Esophagus squamous epithelium (tissue), 5 donors: ENCODE measurements at regions not wholly inside any gene's neighbourhood (a gene's known extent, or its start where the extent isn't known, plus 50 kb on each side); places are given as distances from the start of the nearest gene placed in this dataset.

Source experiments
- DNase-seq: peaks from one replicate; lab custom pipeline; 2025; lab: John Stamatoyannopoulos, UW
- H3K27ac ChIP-seq, 4 donors: fragments of 200-600 bp; sonication (generic); one replicate each; pipeline ENCODE4 v1.5.1; 2016 to 2019; ENCODE audit warnings: mild to moderate bottlenecking in 1 of 4
- H3K27me3 ChIP-seq, 4 donors: fragments of 200-600 bp; sonication (generic); 1 replicate in 3 of 4; 2 replicates in 1 of 4; pipeline versions ENCODE4 v1.5.1 to v1.6.0; 2017 to 2021; ENCODE audit warnings: antibody characterized with exemption in 1 of 4
- H3K36me3 ChIP-seq, 3 donors: fragments of 200-600 bp; sonication (generic); one replicate each; pipeline ENCODE4 v1.5.1; 2016 to 2019
- H3K4me1 ChIP-seq, 3 donors: fragments of 200-600 bp; sonication (generic); one replicate each; pipeline ENCODE4 v1.5.1; 2017 to 2019
- H3K4me3 ChIP-seq, 4 donors: fragments of 200-600 bp; sonication (generic); 1 replicate in 3 of 4; 2 replicates in 1 of 4; pipeline ENCODE4 v1.5.1; 2016 to 2019; ENCODE audit warnings: mild to moderate bottlenecking in 2 of 4, moderate library complexity in 1 of 4
- H3K9me3 ChIP-seq, 3 donors: fragments of 200-600 bp; sonication (generic); one replicate each; pipeline ENCODE4 v1.5.1; 2016 to 2019
- CTCF ChIP-seq, 6 experiments: fragments of 450-650 bp in 4 of 6; fragments of 200-600 bp in 2 of 6; sonication (generic) in 2 of 6; IDR thresholded peaks; one replicate each; pipeline ENCODE4 v1.5.1; 2016 to 2019; ENCODE audit warnings: antibody characterized with exemption in 6 of 6, mild to moderate bottlenecking in 4 of 6, moderate library complexity in 4 of 6
- POLR2A ChIP-seq, 4 donors: fragments of 450-650 bp; IDR thresholded peaks; one replicate each; pipeline ENCODE4 v1.6.1; 2017; ENCODE audit warnings: antibody characterized with exemption in 4 of 4, mild to moderate bottlenecking in 4 of 4, moderate library complexity in 3 of 4
- WGBS, 2 donors: methylation state at CpG; one replicate each; pipeline ENCODE4 v1.1.5; 2018; 5-methylcytosine and 5-hydroxymethylcytosine counted together
- intact Hi-C: fragments of 100-400 bp; cut with DNase I; formaldehyde crosslinking; loops from one replicate; pipeline ENCODE4 v1.15.0; 2022
- donor health status: DM: yes; HTN: yes; CAD: no.

- TF ChIP-seq POLR2A (IDR thresholded peaks at IDR 0.05) (no peak), CTCF (IDR thresholded peaks at IDR 0.05) (no peak)
- H3K4me1 ChIP-seq, result peaks cover 0 to 30% (median 12%) of the 10 kb centered on the region in 3 donors
- DNase-seq, result no peak
- H3K36me3 ChIP-seq, result no peaks in the 10 kb centered on the region
- no peak overlapping the region for H3K27ac ChIP-seq
- H3K27me3 ChIP-seq, result no peaks in the 10 kb centered on the region
- intact Hi-C loops, result no loop called here
- WGBS, 2 donors, result 70 to 72% methylated on average over 6 of the region's 6 CpGs
- no peaks in the 10 kb centered on the region for H3K9me3 ChIP-seq
- H3K4me3 ChIP-seq, result no peak overlapping the region
Measured at GRCh38 chr16:86211800-86212199, 298.5 kb upstream of the FOXF1 start.

- no peaks in the 10 kb centered on the region for H3K27me3 ChIP-seq
- no peak for DNase-seq
- 52 to 64% methylated on average over 11 of the region's 11 CpGs for WGBS, 2 donors
- no peaks in the 10 kb centered on the region for H3K36me3 ChIP-seq
- H3K27ac ChIP-seq, result no peak overlapping the region
- H3K4me1 ChIP-seq, result peaks cover 0 to 30% (median 12%) of the 10 kb centered on the region in 3 donors
- TF ChIP-seq POLR2A (IDR thresholded peaks at IDR 0.05) (no peak), CTCF (IDR thresholded peaks at IDR 0.05) (no peak)
- H3K4me3 ChIP-seq, result no peak overlapping the region
- no peaks in the 10 kb centered on the region for H3K9me3 ChIP-seq
- intact Hi-C loops, result no loop called here
Measured at GRCh38 chr16:86212706-86213436, 297.5 kb upstream of the FOXF1 start.

- Histone ChIP-seq H3K4me3 (no peak overlapping the region), H3K4me1 (peaks cover 0 to 30% (median 12%) of the 10 kb centered on the region in 3 donors), H3K9me3 (no peaks in the 10 kb centered on the region), H3K36me3 (no peaks in the 10 kb centered on the region), H3K27me3 (no peaks in the 10 kb centered on the region), H3K27ac (peak overlapping the region in 3 of 4 donors; percentile 63 to 88 (median 73))
- 56 to 57% methylated on average over 11 to 12 of the region's 12 CpGs for WGBS, 2 donors
- TF ChIP-seq CTCF (IDR thresholded peaks at IDR 0.05), result no peak
- TF ChIP-seq POLR2A (IDR thresholded peaks at IDR 0.05), result no peak
- DNase-seq, result no peak
- intact Hi-C loops, result no loop called here
Measured at GRCh38 chr16:86213437-86214205, 296.7 kb upstream of the FOXF1 start.

- no peaks in the 10 kb centered on the region for H3K9me3 ChIP-seq
- H3K4me1 ChIP-seq, result peaks cover 0 to 30% (median 12%) of the 10 kb centered on the region in 3 donors
- no peaks in the 10 kb centered on the region for H3K36me3 ChIP-seq
- DNase-seq, result no peak
- intact Hi-C loops, result no loop called here
- WGBS, 2 donors, result 28 to 51% methylated on average over 9 to 11 of the region's 14 CpGs
- peak overlapping the region; percentile 46 to 88 (median 68) for H3K27ac ChIP-seq
- H3K4me3 ChIP-seq, result peak overlapping the region in 1 of 4 donors; percentile 13
- TF ChIP-seq POLR2A (IDR thresholded peaks at IDR 0.05) (no peak), CTCF (IDR thresholded peaks at IDR 0.05) (no peak)
- no peaks in the 10 kb centered on the region for H3K27me3 ChIP-seq
Measured at GRCh38 chr16:86214326-86215232, 295.7 kb upstream of the FOXF1 start.
